Activated CD4-positive, alpha-beta T cell treated with anti-CD3 and anti-CD28 coated beads, Interleukin-2, amount 50 U/mL, for 1 hour (primary cell): ENCODE measurements at regions not wholly inside any gene's neighbourhood (a gene's known extent, or its start where the extent isn't known, plus 50 kb on each side); places are given as distances from the start of the nearest gene placed in this dataset.

Experiments
- DNase-seq: peaks from one replicate; pipeline ENCODE4 v3.0.0-alpha.2; 2020

GRCh38 chr13:78777396-78777795, 118.4 kb upstream of the OBI1 start:
- DNase-seq: no peak

GRCh38 chr13:78772933-78773332, 114.0 kb upstream of the OBI1 start:
- DNase-seq: no peak

- DNase-seq: no peak
Measured at GRCh38 chr13:78770601-78771000, 111.6 kb upstream of the OBI1 start.

GRCh38 chr13:78768950-78769349, 110.0 kb upstream of the OBI1 start:
- no peak for DNase-seq

GRCh38 chr13:78764665-78765064, 105.7 kb upstream of the OBI1 start:
- no peak for DNase-seq

GRCh38 chr13:78762825-78763224, 103.9 kb upstream of the OBI1 start:
- no peak for DNase-seq

- no peak for DNase-seq
Measured at GRCh38 chr13:78759704-78760103, 100.7 kb upstream of the OBI1 start.

- DNase-seq: no peak
Measured at GRCh38 chr13:78758549-78758948, 99.6 kb upstream of the OBI1 start.

GRCh38 chr13:78753435-78753834, 94.5 kb upstream of the OBI1 start:
- DNase-seq: no peak

- DNase-seq: no peak
Measured at GRCh38 chr13:78750735-78751134, 91.8 kb upstream of the OBI1 start.

GRCh38 chr13:78743973-78744372, 85.0 kb upstream of the OBI1 start:
- no peak for DNase-seq

- DNase-seq: no peak
Measured at GRCh38 chr13:78742659-78743058, 83.7 kb upstream of the OBI1 start.

- DNase-seq: no peak
Measured at GRCh38 chr13:78736142-78736541, 77.2 kb upstream of the OBI1 start.

- DNase-seq: no peak
Measured at GRCh38 chr13:78732445-78733017, 73.6 kb upstream of the OBI1 start.

- DNase-seq: no peak
Measured at GRCh38 chr13:78722700-78723099, 63.7 kb upstream of the OBI1 start.

- DNase-seq: no peak
Measured at GRCh38 chr13:78719367-78719766, 60.4 kb upstream of the OBI1 start.

GRCh38 chr13:78714717-78715116, 55.8 kb upstream of the OBI1 start:
- no peak for DNase-seq

- DNase-seq: no peak
Measured at GRCh38 chr13:78712831-78713230, 53.9 kb upstream of the OBI1 start.

GRCh38 chr13:78709028-78709427, 50.1 kb upstream of the OBI1 start:
- DNase-seq: no peak
